GM12864 (cell line): ENCODE measurements at regions not wholly inside any gene's neighbourhood (a gene's known extent, or its start where the extent isn't known, plus 50 kb on each side); places are given as distances from the start of the nearest gene placed in this dataset.

Source experiments
- DNase-seq: peaks from one replicate; pipeline ENCODE4 v3.0.0-alpha.2; 2011; ENCODE audit warnings: low read depth
- H3K4me3 ChIP-seq: 2 replicates; pipeline ENCODE4 v1.5.1; 2011; ENCODE audit warnings: mild to moderate bottlenecking, low read depth, low read length, control low read depth
- CTCF ChIP-seq: IDR thresholded peaks from 2 replicates; pipeline ENCODE4 v1.5.1; 2011; ENCODE audit warnings: low read depth, mild to moderate bottlenecking, moderate library complexity, low read length, control low read depth, inconsistent platforms; ENCODE audit errors: missing control alignments

- H3K4me3 ChIP-seq: no peak overlapping the region
- no peak for TF ChIP-seq CTCF
- DNase-seq: no peak
Measured at GRCh38 chr14:65926935-65927700, 514.6 kb downstream of the FUT8 start.

- no peak for TF ChIP-seq CTCF
- no peak for DNase-seq
- no peak overlapping the region for H3K4me3 ChIP-seq
Measured at GRCh38 chr14:65927931-65928356, 515.4 kb downstream of the FUT8 start.

- no peak for DNase-seq
- H3K4me3 ChIP-seq: no peak overlapping the region
- TF ChIP-seq CTCF: no peak
Measured at GRCh38 chr14:65928995-65929394, 516.5 kb downstream of the FUT8 start.

GRCh38 chr14:65933400-65934069 lies 521.0 kb downstream of the FUT8 start:
- no peak for DNase-seq
- no peak overlapping the region for H3K4me3 ChIP-seq
- TF ChIP-seq CTCF: no peak

GRCh38 chr14:65934070-65934435 lies 521.5 kb downstream of the FUT8 start:
- DNase-seq: no peak
- H3K4me3 ChIP-seq: no peak overlapping the region
- no peak for TF ChIP-seq CTCF

GRCh38 chr14:65936342-65936975 lies 523.9 kb downstream of the FUT8 start:
- DNase-seq: no peak
- no peak for TF ChIP-seq CTCF
- H3K4me3 ChIP-seq: no peak overlapping the region
